ENCODE measurements at regions not wholly inside any gene's neighbourhood (a gene's known extent, or its start where the extent isn't known, plus 50 kb on each side); places are given as distances from the start of the nearest gene placed in this dataset.

DNA sequence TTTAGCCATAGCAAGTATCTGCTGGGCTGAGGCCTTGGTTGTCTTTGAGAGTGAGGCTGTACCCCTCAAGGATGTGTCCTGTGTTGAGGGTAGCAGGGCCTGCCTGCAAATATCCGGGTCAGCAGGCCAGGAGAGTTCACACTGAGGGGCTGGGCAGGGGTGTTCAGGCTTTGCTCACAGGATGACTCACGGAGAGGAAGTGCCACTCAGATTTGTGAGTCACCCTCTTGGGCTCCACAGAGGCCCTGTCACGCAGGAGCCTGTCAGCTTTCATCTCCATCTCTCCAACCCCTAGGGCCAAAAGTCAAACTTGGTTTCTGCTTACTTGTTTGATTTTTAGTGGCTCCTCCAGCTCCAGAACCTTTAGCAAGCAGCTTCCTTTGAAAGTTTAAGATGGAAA, 211.5 kb downstream of the SEC61B start:
- TF ChIP-seq, protein P1, sequence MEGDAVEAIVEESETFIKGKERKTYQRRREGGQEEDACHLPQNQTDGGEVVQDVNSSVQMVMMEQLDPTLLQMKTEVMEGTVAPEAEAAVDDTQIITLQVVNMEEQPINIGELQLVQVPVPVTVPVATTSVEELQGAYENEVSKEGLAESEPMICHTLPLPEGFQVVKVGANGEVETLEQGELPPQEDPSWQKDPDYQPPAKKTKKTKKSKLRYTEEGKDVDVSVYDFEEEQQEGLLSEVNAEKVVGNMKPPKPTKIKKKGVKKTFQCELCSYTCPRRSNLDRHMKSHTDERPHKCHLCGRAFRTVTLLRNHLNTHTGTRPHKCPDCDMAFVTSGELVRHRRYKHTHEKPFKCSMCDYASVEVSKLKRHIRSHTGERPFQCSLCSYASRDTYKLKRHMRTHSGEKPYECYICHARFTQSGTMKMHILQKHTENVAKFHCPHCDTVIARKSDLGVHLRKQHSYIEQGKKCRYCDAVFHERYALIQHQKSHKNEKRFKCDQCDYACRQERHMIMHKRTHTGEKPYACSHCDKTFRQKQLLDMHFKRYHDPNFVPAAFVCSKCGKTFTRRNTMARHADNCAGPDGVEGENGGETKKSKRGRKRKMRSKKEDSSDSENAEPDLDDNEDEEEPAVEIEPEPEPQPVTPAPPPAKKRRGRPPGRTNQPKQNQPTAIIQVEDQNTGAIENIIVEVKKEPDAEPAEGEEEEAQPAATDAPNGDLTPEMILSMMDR (IDR thresholded peaks at IDR 0.05), result no peak
- no peak for TF ChIP-seq POLR2A (IDR thresholded peaks at IDR 0.05)
